Sigmoid colon (tissue), 6 donors: ENCODE measurements at regions not wholly inside any gene's neighbourhood (a gene's known extent, or its start where the extent isn't known, plus 50 kb on each side); places are given as distances from the start of the nearest gene placed in this dataset.

ENCODE experiments used
- DNase-seq: peaks from one replicate; pipeline ENCODE4 v3.0.0-alpha.2; 2019
- H3K27ac ChIP-seq, 4 donors: fragments of 200-600 bp; sonication (generic); one replicate each; pipeline ENCODE4 v1.5.1; 2016 to 2019; ENCODE audit warnings: mild to moderate bottlenecking in 1 of 4
- H3K27me3 ChIP-seq, 3 donors: fragments of 200-600 bp; sonication (generic); one replicate each; pipeline ENCODE4 v1.5.1; 2019; ENCODE audit warnings: mild to moderate bottlenecking in 1 of 3
- H3K36me3 ChIP-seq, 4 donors: fragments of 200-600 bp; sonication (generic); one replicate each; pipeline ENCODE4 v1.5.1; 2016 to 2019
- H3K4me1 ChIP-seq, 4 donors: fragments of 200-600 bp; sonication (generic); one replicate each; pipeline ENCODE4 v1.5.1; 2017 to 2019
- H3K4me3 ChIP-seq, 4 donors: fragments of 200-600 bp; sonication (generic); one replicate each; pipeline ENCODE4 v1.5.1; 2017 to 2019; ENCODE audit warnings: mild to moderate bottlenecking in 2 of 4, moderate library complexity in 1 of 4
- H3K9me3 ChIP-seq, 4 donors: fragments of 200-600 bp in 3 of 4; sonication (generic) in 3 of 4; one replicate each; pipeline versions ENCODE4 v1.5.1 to v1.6.1; 2013 to 2019
- CTCF ChIP-seq, 4 experiments: fragments of 450-650 bp in 3 of 4; fragments of 200-600 bp in 1 of 4; IDR thresholded peaks; one replicate each; pipeline ENCODE4 v1.5.1; 2016 to 2019; ENCODE audit warnings: antibody characterized with exemption in 4 of 4, mild to moderate bottlenecking in 3 of 4, moderate library complexity in 2 of 4
- EP300 ChIP-seq, 4 donors: sonication (generic); formaldehyde crosslinking; IDR thresholded peaks; one replicate each; pipeline ENCODE4 v1.6.1; 2017; ENCODE audit warnings: antibody characterized with exemption in 4 of 4
- POLR2A ChIP-seq, 2 donors: fragments of 450-650 bp; IDR thresholded peaks; one replicate each; pipeline ENCODE4 v1.6.1; 2016; ENCODE audit warnings: antibody characterized with exemption in 2 of 2, mild to moderate bottlenecking in 2 of 2, moderate library complexity in 2 of 2
- POLR2AphosphoS5 ChIP-seq, 4 donors: sonication (generic); formaldehyde crosslinking; IDR thresholded peaks; one replicate each; pipeline ENCODE4 v1.6.1; 2017; ENCODE audit warnings: antibody characterized with exemption in 4 of 4
- WGBS, 2 donors: extraction: QIAGEN DNeasy Blood & Tissue Kit; methylation state at CpG; one replicate each; pipeline ENCODE4 v1.1.7; 2013; 5-methylcytosine and 5-hydroxymethylcytosine counted together
- intact Hi-C: fragments of 100-400 bp; cut with DNase I; formaldehyde crosslinking; loops from one replicate; pipeline ENCODE4 v1.15.1; 2023
- donor health status: healthy with polysubstance abuse.
- donor health status: healthy.

GRCh38 chr9:105859428-105860091, 165.2 kb downstream of the TMEM38B start:
- Histone ChIP-seq H3K9me3 (peaks cover 0 to 2% (median 0%) of the 10 kb centered on the region in 4 donors), H3K4me3 (no peak overlapping the region), H3K27me3 (no peaks in the 10 kb centered on the region), H3K27ac (no peak overlapping the region), H3K36me3 (no peaks in the 10 kb centered on the region), H3K4me1 (no peaks in the 10 kb centered on the region)
- TF ChIP-seq POLR2A (IDR thresholded peaks at IDR 0.05), result no peak
- TF ChIP-seq POLR2AphosphoS5 (IDR thresholded peaks at IDR 0.05), result no peak
- no peak for TF ChIP-seq CTCF (IDR thresholded peaks at IDR 0.05)
- intact Hi-C loops, result no loop called here
- DNase-seq, result no peak

GRCh38 chr9:105860516-105860915, 166.2 kb downstream of the TMEM38B start:
- Histone ChIP-seq H3K9me3 (peaks cover 0 to 2% (median 0%) of the 10 kb centered on the region in 4 donors), H3K4me1 (no peaks in the 10 kb centered on the region), H3K27me3 (no peaks in the 10 kb centered on the region), H3K4me3 (no peak overlapping the region), H3K27ac (no peak overlapping the region), H3K36me3 (no peaks in the 10 kb centered on the region)
- TF ChIP-seq POLR2A (IDR thresholded peaks at IDR 0.05) (no peak), CTCF (IDR thresholded peaks at IDR 0.05) (no peak), POLR2AphosphoS5 (IDR thresholded peaks at IDR 0.05) (no peak), EP300 (IDR thresholded peaks at IDR 0.05) (no peak)
- 88% methylated on average over 2 of the region's 2 CpGs for WGBS, 2 donors
- intact Hi-C loops, result no loop called here
- no peak for DNase-seq

- intact Hi-C loops, result no loop called here
- 45% methylated on average over 2 of the region's 2 CpGs for WGBS, 2 donors
- no peak overlapping the region for H3K4me3 ChIP-seq
- TF ChIP-seq POLR2AphosphoS5 (IDR thresholded peaks at IDR 0.05) (no peak), EP300 (IDR thresholded peaks at IDR 0.05) (no peak), POLR2A (IDR thresholded peaks at IDR 0.05) (no peak), CTCF (IDR thresholded peaks at IDR 0.05) (no peak)
- H3K27ac ChIP-seq, result no peak overlapping the region
- no peaks in the 10 kb centered on the region for H3K4me1 ChIP-seq
- H3K36me3 ChIP-seq, result no peaks in the 10 kb centered on the region
- no peak for DNase-seq
- peaks cover 0 to 2% (median 0%) of the 10 kb centered on the region in 4 donors for H3K9me3 ChIP-seq
- H3K27me3 ChIP-seq, result no peaks in the 10 kb centered on the region
Measured at GRCh38 chr9:105861972-105862371, 167.6 kb downstream of the TMEM38B start.

- intact Hi-C loops, result no loop called here
- no peak overlapping the region for H3K4me3 ChIP-seq
- WGBS, 2 donors, result 76 to 90% methylated on average over 6 of the region's 6 CpGs
- H3K4me1 ChIP-seq, result no peaks in the 10 kb centered on the region
- TF ChIP-seq CTCF (IDR thresholded peaks at IDR 0.05), result no peak
- TF ChIP-seq POLR2AphosphoS5 (IDR thresholded peaks at IDR 0.05), result no peak
- TF ChIP-seq POLR2A (IDR thresholded peaks at IDR 0.05), result no peak
- TF ChIP-seq EP300 (IDR thresholded peaks at IDR 0.05), result no peak
- H3K27ac ChIP-seq, result no peak overlapping the region
- no peaks in the 10 kb centered on the region for H3K36me3 ChIP-seq
- no peaks in the 10 kb centered on the region for H3K27me3 ChIP-seq
- no peak for DNase-seq
- no peaks in the 10 kb centered on the region for H3K9me3 ChIP-seq
Measured at GRCh38 chr9:105864248-105864898, 170.0 kb downstream of the TMEM38B start.
